Fibroblast of skin of scalp (primary cell): ENCODE measurements at regions not wholly inside any gene's neighbourhood (a gene's known extent, or its start where the extent isn't known, plus 50 kb on each side); places are given as distances from the start of the nearest gene placed in this dataset.
A peak's percentile ranks its signal among the peaks of the same experiment; 100 is the strongest.

Source experiments
- DNase-seq: peaks from one replicate; pipeline ENCODE4 v3.0.0-alpha.2; 2013

DNA sequence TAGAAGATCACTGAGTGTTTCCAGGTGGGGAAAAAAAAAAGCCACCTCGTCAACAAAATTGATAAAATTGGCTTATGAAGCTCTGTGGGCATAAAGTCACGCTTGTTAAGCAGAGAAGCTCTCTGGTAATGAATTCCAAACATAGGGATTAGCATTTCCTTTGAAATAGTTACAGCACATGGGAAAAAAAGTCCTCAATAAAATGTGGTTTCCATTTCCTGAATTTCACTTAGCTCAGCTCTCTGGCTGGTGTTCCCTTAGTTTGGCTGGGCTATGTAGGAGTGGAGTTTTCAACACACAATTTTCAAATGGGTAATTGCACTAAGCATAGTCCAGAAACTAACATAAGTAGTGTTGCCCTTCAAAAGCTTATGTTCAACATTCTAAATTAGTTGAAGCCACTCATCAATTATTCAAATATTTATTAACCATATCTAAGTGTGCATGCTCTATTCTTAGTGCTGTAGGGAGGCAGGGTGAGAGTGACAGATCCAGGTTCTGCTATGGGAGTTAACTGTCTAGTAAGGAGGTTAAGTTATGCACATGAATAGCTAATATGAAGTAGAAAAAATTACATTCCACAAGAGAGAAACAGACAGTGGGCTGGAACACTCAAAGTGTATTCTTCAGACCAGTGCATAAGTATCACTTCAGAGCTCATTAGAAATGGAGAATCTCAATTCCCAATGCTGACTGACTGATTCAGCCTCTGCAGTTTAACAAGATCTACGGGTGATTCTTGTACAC is 445.7 kb downstream of the SMARCA1 start:
- no peak for DNase-seq

GRCh38 chrX:129071390-129071789 is 451.9 kb downstream of the SMARCA1 start:
- DNase-seq: no peak

DNA sequence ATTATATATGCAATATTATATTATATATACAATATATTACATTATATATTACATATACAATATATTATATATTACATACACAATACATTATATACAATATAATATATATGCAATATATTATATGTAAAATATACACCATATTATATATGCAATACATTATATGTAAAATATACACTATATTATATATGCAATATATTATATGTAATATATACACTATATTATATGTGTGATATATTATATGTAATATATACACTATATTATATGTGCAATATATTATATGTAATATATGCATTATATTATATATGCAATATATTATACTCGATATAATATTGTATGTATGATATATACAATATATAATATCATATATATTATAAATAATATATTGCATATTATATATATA is 457.4 kb downstream of the SMARCA1 start:
- DNase-seq: no peak

GRCh38 chrX:129058405-129058804 is 464.9 kb downstream of the SMARCA1 start:
- DNase-seq: no peak

DNA sequence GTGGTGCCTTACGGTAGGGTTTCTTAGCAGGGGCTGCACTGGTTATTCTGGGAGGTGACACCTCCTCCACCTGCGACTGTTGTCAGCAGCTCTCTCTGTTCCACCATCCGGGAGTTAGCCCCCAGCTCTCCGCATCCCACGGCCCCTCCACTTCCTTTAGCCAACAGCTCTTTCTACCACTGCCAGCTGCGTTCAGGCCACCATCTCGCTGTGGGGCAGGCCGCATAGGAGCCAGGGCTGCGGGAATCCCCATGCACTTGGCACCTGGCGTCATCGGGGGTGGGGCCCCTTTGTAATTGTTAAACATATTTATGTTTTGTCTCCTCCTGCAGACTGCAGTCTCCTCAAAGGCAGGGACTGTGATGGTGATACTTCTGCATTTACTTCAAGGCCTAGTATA is 480.2 kb downstream of the SMARCA1 start:
- DNase-seq: no peak

- no peak for DNase-seq
Observed at GRCh38 chrX:129041319-129041718, 482.0 kb downstream of the SMARCA1 start.

GRCh38 chrX:129040124-129040523 is 483.2 kb downstream of the SMARCA1 start:
- DNase-seq: no peak

GRCh38 chrX:129039176-129039575 is 484.1 kb downstream of the SMARCA1 start:
- no peak for DNase-seq

DNA sequence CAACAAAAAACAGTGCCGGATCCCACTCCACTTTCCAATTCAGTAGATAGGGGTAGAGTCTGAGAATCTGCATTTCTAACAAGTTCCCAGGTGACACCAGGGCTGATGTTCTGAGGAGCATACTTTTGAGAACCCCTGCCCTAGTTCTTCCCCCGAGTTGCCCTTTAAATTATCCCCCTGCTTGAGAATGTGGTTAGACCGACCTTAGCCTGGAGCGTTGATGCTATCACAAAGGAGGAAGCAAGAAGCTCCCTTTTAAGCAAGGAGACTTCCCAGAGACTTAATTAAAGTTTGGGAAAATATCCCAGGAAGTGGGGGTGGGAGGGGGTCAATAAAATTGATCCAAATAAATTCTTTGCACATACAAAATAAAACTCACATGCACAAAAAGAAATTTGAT is 485.9 kb downstream of the SMARCA1 start:
- no peak for DNase-seq

GRCh38 chrX:129035180-129035579 is 488.1 kb downstream of the SMARCA1 start:
- no peak for DNase-seq

- DNase-seq: no peak
Observed at GRCh38 chrX:129034196-129034595, 489.1 kb downstream of the SMARCA1 start.

GRCh38 chrX:129026202-129026601 is 497.1 kb downstream of the SMARCA1 start:
- DNase-seq: no peak

- DNase-seq: no peak
Observed at GRCh38 chrX:129025376-129025775, 497.9 kb downstream of the SMARCA1 start.

- no peak for DNase-seq
Observed at GRCh38 chrX:129019412-129019811, 503.9 kb downstream of the SMARCA1 start.

GRCh38 chrX:129015381-129015780 is 507.9 kb downstream of the SMARCA1 start:
- DNase-seq: no peak

DNA sequence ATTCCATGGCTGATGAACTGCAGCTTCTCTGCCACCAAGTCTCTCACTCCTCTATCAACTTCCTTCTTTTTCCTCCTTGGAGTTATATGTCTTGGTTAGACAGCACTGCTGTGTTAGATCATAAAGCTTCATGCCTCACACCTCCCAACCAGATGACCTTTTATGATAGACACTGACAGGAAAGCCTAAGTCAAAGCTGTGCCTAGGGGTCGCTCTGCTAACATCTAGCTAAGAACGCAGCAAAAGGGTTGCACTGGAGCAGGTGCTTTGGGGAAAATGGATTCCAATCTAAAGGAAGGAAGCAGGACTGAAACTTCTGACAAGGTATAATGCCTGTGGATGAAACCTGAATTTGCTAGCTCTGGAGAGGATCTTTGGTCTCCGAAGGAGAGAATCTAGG is 509.7 kb downstream of the SMARCA1 start:
- DNase-seq: no peak

DNA sequence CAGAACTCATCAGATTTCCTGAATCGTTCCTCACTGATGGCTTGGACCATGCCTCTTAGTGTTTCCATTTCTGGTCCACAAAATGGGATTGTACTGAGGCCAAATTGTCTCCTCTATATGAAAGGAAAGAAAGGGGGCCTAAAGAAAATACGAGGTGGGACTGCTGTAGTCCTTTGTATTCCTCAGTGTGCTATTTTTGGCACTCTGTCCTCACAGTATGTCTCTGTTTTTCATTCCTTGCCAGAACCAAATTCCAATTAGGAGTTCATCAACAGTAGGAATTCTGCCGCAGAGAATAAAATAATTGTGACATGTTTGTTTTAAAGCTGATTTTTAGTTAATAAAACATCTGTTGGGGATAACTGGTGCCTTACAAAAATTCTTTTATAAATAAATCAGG is 515.7 kb downstream of the SMARCA1 start:
- peak; percentile 0 for DNase-seq

DNA sequence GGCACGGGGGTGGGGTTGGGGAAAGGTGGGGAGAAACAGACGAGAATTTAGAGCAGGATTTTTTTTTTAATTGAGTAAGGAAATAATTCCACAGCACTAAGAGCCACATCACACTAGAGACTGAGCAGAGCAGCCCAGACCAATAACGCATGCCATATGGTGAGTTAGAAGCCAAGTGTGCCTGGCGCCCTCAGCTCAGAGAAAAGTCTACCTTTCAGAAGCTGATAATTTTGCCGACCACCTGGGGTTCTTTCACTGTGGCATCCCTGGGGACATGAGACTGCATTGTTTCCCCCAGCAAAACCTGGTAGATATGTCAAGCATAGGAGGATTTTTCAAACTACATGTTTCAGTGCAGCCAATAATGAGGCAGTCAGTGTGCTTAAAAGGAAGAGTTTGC is 516.8 kb downstream of the SMARCA1 start:
- no peak for DNase-seq

DNA sequence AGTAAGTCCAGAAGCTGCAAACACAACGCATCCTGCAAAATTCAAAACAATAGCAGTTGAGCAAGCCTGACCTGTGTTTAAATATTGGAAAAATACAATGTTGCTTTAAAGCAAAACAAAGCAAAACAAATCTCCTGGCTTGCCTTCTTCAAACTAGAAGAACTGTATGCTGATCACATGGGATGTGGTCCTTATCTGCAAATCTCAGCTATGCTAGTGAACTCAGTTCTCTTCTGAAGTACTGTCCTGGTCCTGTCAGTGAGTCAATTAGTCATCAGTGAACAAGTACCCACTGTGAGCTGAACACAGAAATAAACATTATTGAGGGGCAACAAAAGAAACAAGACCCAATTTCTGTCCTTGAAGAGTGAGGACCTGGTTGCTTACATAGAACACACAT is 522.5 kb downstream of the SMARCA1 start:
- no peak for DNase-seq

DNA sequence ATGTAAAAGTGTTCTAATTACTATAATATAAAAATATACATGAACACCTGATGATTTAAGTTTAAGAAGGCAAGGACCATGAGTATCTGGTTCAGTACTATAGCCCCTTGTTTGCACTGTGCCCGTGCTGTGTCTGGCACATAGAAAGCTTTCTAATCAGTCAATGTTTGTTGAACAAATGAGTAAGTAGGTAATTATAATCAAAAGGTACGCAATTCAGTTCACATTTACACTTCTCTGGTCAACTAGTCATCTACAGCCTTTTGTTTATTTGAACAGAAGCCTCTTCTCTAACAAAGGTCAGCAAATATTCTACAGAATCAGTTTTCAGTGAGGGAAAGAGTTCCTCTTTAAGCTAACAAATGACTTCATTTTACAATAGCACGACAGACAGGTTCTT is 523.3 kb downstream of the SMARCA1 start:
- no peak for DNase-seq

- DNase-seq: no peak
Observed at GRCh38 chrX:128992107-128992971, 531.0 kb downstream of the SMARCA1 start.

GRCh38 chrX:128975745-128976144 is 547.5 kb downstream of the SMARCA1 start:
- peak; percentile 22 for DNase-seq

GRCh38 chrX:128973033-128973432 is 550.3 kb downstream of the SMARCA1 start:
- DNase-seq: no peak

GRCh38 chrX:128961290-128961689 is 562.0 kb downstream of the SMARCA1 start:
- DNase-seq: no peak
